ENCODE measurements at regions not wholly inside any gene's neighbourhood (a gene's known extent, or its start where the extent isn't known, plus 50 kb on each side); places are given as distances from the start of the nearest gene placed in this dataset.

DNA sequence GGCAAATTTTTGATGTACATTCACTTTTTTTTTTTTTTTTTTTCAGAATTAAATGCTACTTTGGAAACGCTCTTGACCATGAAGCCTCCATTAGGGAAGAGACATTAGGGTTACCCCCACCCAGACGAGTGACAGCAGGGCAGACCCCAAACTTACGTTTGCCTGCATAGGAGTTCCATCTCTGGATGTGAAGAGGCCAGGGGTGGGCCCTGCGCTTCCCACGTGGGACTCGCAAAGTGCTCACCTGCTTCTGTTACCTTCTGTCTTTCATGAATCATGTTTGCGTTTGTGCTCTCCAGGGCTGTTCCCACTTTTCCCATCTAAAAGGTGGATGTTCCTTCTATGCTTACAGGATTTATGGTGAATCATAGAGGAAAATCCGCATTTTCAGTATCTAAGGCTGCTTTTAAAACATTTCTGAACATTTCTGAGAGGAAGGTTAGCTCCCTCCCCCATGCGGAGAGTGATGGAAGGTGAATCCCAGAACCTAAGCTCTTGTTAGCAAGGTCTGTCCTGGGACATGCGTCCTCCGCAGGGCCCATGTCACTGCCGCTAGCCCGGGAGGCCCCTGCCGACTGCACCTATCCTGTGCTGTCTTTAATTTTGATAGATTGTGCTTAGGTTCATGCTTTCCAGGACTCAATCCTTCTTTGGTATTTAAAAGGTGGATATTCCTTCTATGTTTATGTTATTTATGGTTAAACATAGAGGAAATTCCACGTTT lies 135.7 kb upstream of the RTL1 start:
- no peak for ATAC-seq
- DNase-seq: no peak
- 62% methylated on average over 10 of the region's 15 CpGs for WGBS (ENCODE audit: insufficient coverage, low coverage, low lambda C conversion rate, missing lambda C conversion rate)
- Histone ChIP-seq H3K36me3 (no peaks in the 10 kb centered on the region), H3K9me3 (no peaks in the 10 kb centered on the region), H3K27me3 (no peaks in the 10 kb centered on the region), H3K4me1 (no peaks in the 10 kb centered on the region), H3K27ac (no peak overlapping the region), H3K4me3 (no peak overlapping the region)
- TF ChIP-seq, protein P1, sequence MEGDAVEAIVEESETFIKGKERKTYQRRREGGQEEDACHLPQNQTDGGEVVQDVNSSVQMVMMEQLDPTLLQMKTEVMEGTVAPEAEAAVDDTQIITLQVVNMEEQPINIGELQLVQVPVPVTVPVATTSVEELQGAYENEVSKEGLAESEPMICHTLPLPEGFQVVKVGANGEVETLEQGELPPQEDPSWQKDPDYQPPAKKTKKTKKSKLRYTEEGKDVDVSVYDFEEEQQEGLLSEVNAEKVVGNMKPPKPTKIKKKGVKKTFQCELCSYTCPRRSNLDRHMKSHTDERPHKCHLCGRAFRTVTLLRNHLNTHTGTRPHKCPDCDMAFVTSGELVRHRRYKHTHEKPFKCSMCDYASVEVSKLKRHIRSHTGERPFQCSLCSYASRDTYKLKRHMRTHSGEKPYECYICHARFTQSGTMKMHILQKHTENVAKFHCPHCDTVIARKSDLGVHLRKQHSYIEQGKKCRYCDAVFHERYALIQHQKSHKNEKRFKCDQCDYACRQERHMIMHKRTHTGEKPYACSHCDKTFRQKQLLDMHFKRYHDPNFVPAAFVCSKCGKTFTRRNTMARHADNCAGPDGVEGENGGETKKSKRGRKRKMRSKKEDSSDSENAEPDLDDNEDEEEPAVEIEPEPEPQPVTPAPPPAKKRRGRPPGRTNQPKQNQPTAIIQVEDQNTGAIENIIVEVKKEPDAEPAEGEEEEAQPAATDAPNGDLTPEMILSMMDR (IDR thresholded peaks at IDR 0.05): no peak
- no peak for TF ChIP-seq POLR2A (IDR thresholded peaks at IDR 0.05)
- intact Hi-C loops (cut with DNase I): no loop called here

DNA sequence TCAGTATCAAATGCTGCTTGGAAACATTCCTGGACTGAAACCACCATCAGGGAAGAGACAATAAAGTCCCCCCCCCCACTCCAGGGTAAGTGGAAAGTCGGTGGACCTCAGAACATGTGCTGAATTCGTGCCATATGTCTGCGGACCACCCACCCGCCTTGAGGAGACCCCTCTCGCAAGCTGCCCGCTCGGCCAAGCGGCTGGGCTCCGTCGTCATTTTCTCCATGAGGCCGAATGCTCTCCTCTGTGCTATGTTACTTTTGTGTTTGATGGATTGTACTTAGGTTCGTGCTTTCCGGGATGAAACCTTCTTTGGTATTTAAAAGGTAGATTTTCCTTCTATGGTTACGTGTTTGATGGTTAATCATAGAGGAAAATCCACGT lies 136.2 kb upstream of the RTL1 start:
- TF ChIP-seq POLR2A (IDR thresholded peaks at IDR 0.05): no peak
- TF ChIP-seq, protein P1 (IDR thresholded peaks at IDR 0.05): no peak
- no peak for ATAC-seq
- peak in 1 of 3 donors; percentile 39 for DNase-seq
- intact Hi-C loops (cut with DNase I): no loop called here
- H3K4me1 ChIP-seq: no peaks in the 10 kb centered on the region
- no peaks in the 10 kb centered on the region for H3K36me3 ChIP-seq
- no peaks in the 10 kb centered on the region for H3K27me3 ChIP-seq
- no peak overlapping the region for H3K4me3 ChIP-seq
- 71% methylated on average over 15 of the region's 15 CpGs for WGBS (ENCODE audit: insufficient coverage, low coverage, low lambda C conversion rate, missing lambda C conversion rate)
- no peaks in the 10 kb centered on the region for H3K9me3 ChIP-seq
- no peak overlapping the region for H3K27ac ChIP-seq

DNA sequence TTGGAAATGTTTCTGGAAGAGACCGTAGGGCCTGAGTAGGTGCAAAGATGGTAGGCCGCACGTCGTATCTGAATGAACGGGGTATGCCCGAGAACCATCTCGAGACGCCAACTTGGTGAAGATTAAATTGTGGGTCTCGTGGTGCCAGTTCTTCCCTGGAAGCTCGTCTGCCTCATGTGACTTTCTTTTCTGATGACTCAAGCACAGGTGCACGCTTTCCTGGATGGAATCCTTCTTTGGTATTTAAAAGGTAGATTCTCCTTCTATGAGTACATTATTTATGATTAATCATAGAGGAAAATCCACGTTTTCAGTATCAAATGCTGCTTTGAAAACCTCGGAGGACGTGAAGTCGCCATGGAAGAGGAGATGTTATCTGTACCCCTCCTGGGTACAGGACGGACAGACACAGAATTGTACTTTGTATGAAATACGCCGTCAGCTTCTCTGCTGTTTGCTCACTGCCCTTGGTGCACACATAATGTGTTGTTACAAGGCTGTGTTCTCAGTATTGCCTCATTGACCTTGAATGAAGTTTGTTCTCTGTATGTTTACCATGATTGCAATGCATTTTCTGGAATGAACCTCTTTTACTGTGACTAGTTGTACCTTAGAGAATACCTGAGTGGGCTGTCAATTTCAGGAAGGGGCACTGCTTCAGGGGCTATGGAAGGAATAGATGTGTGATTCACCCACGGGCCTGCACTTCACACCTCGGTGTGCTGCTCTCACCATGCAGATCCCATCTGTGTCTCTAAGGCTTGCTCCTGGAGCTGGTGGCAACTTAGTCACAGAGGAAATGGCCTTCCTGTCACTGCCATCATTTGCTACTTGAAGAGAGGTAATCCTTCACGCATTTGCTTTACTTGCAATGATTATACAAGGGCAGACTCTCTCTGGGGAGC lies 137.3 kb upstream of the RTL1 start:
- TF ChIP-seq, protein P1 (IDR thresholded peaks at IDR 0.05): no peak
- TF ChIP-seq POLR2A (IDR thresholded peaks at IDR 0.05): no peak
- intact Hi-C loops (cut with DNase I): no loop called here
- H3K4me1 ChIP-seq: no peaks in the 10 kb centered on the region
- H3K27me3 ChIP-seq: no peaks in the 10 kb centered on the region
- peak in 3 of 4 donors; percentile 28 to 45 (median 30) for ATAC-seq
- H3K9me3 ChIP-seq: no peaks in the 10 kb centered on the region
- no peaks in the 10 kb centered on the region for H3K36me3 ChIP-seq
- no peak overlapping the region for H3K27ac ChIP-seq
- no peak overlapping the region for H3K4me3 ChIP-seq
- 65% methylated on average over 18 of the region's 21 CpGs for WGBS (ENCODE audit: insufficient coverage, low coverage, low lambda C conversion rate, missing lambda C conversion rate)
- DNase-seq: no peak

DNA sequence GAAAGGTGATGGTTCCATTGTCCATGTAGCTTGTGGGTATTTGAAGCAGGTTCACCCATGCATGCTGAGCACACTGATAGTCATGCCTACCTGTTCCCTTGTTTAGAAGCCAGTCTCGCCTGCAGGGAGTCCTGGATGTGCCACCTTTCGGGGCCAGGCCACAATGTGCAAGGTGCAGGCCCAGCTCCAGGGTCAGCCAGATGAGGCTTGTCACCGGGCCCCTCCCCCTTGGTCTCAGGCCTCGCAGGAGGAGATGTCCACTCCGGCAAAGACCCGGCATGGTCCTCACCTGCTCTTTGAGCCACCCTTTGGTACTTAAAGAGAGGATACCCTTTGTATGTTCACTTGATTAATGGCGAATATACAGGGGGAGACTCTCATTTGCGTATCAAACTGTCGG lies 140.4 kb upstream of the RTL1 start:
- Histone ChIP-seq H3K27ac (no peak overlapping the region), H3K4me3 (no peak overlapping the region), H3K36me3 (no peaks in the 10 kb centered on the region), H3K4me1 (no peaks in the 10 kb centered on the region), H3K27me3 (no peaks in the 10 kb centered on the region), H3K9me3 (no peaks in the 10 kb centered on the region)
- DNase-seq: no peak
- WGBS (ENCODE audit: insufficient coverage, low coverage, low lambda C conversion rate, missing lambda C conversion rate): no CpG with 5 or more reads among the region's 9 CpGs
- no peak for TF ChIP-seq POLR2A (IDR thresholded peaks at IDR 0.05)
- TF ChIP-seq, protein P1 (IDR thresholded peaks at IDR 0.05): no peak
- intact Hi-C loops (cut with DNase I): no loop called here
- no peak for ATAC-seq

Data from right lobe of liver (tissue), 6 donors.